Endothelial cell of umbilical vein (primary cell): ENCODE measurements at regions not wholly inside any gene's neighbourhood (a gene's known extent, or its start where the extent isn't known, plus 50 kb on each side); places are given as distances from the start of the nearest gene placed in this dataset.

Experiments
- JUN ChIP-seq: IDR thresholded peaks from 2 replicates; pipeline ENCODE4 v1.6.1; 2011; ENCODE audit warnings: borderline replicate concordance, low read depth; ENCODE audit not compliant: insufficient read length, insufficient read depth
- TF ChIP-seq, protein P1 (sequence below), 2 donors: IDR thresholded peaks; 1 replicate in 1 of 2; 2 replicates in 1 of 2; pipeline ENCODE4 v1.5.1; 2011; ENCODE audit warnings: low read length in 2 of 2, mild to moderate bottlenecking in 2 of 2, moderate library complexity in 2 of 2, control low read depth in 1 of 2, inconsistent platforms in 1 of 2, low read depth in 1 of 2; ENCODE audit not compliant: insufficient read depth in 1 of 2; ENCODE audit errors: extremely low read depth in 1 of 2

GRCh38 chr6:20302702-20303251 lies 90.5 kb upstream of the MBOAT1 start:
- TF ChIP-seq, protein P1, sequence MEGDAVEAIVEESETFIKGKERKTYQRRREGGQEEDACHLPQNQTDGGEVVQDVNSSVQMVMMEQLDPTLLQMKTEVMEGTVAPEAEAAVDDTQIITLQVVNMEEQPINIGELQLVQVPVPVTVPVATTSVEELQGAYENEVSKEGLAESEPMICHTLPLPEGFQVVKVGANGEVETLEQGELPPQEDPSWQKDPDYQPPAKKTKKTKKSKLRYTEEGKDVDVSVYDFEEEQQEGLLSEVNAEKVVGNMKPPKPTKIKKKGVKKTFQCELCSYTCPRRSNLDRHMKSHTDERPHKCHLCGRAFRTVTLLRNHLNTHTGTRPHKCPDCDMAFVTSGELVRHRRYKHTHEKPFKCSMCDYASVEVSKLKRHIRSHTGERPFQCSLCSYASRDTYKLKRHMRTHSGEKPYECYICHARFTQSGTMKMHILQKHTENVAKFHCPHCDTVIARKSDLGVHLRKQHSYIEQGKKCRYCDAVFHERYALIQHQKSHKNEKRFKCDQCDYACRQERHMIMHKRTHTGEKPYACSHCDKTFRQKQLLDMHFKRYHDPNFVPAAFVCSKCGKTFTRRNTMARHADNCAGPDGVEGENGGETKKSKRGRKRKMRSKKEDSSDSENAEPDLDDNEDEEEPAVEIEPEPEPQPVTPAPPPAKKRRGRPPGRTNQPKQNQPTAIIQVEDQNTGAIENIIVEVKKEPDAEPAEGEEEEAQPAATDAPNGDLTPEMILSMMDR (IDR thresholded peaks at IDR 0.05; ENCODE audit: extremely low read depth in 1 of 2, insufficient read depth in 1 of 2, low read depth in 1 of 2, low read length in 2 of 2) = no peak
- TF ChIP-seq JUN = no peak
